T1000 (cell line): ENCODE measurements at regions not wholly inside any gene's neighbourhood (a gene's known extent, or its start where the extent isn't known, plus 50 kb on each side); places are given as distances from the start of the nearest gene placed in this dataset.
"Not testable (repeated sequence)": the region's sequence is repeated elsewhere in the genome, so short reads cannot be mapped to it uniquely, and the experiment has no call there.

Experiments
- DNase-seq: peaks from one replicate; lab custom pipeline; 2025; ENCODE audit warnings: mixed read lengths; lab: John Stamatoyannopoulos, UW

DNA sequence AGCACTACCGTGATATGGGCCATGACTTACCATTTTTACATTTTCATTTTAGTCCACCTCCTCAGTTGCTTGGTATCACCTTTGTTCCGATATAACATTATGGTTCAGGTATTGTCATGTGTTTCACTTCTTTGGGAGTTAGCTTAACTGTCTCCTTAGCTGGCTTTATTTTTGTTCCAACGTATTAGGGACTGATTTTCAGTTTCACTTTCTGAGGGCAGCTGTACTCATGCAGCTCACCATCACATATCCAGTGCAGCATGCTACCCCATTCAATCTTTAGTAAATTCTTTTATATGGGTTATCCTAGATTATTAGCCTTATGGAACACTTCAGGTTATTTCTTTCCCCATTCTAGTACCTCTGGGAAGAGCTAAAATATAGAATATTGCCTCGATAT, 362.2 kb upstream of the IRAK1BP1 start:
- DNase-seq, result no peak

GRCh38 chr6:78511009-78511408, 356.3 kb upstream of the IRAK1BP1 start:
- DNase-seq, result no peak

DNA sequence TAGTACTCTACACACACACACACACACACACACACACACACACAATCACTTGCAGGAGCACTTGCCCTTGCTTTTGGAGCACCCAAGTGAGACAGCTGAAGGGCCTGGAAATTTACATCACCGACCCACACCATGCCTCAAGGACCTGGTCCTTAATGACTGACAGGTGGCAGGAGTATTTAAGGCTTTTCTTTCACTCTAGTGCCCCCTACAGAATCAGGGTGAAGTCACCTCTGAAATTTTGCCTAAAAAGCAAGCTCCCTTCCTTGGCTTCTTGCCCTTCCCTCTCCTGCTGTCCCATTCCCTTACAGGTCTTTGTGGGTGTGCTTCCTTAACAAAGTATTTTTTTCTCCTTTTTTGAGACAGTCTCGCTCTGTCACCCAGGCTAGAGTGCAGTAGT, 353.5 kb upstream of the IRAK1BP1 start:
- DNase-seq, result no peak

DNA sequence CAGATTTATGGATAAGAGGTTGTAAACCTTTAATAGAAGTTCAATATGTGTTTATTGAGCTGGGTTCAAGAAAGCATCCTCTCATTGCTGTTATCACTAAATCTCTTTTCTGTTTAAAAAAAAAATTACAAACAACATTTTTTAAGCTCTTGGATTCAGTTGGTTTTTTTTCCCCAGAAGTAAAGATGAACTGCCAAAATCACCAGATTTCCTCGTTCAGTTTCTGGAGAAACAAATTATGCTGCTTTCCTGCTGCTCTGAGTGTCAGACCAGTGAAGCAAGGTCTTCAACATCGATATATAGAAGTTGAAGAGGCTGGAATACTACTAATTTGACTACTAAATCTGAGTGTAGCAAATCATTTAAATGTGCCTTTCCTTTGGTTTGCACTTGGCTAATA, 352.1 kb upstream of the IRAK1BP1 start:
- no peak for DNase-seq

- no peak for DNase-seq
These were observed 350.0 kb upstream of the IRAK1BP1 start for GRCh38 chr6:78517399-78517798.

GRCh38 chr6:78523622-78524021, 343.7 kb upstream of the IRAK1BP1 start:
- no peak for DNase-seq

- DNase-seq, result no peak
These were observed 341.4 kb upstream of the IRAK1BP1 start for GRCh38 chr6:78525976-78526375.

GRCh38 chr6:78526432-78526831, 340.9 kb upstream of the IRAK1BP1 start:
- DNase-seq, result no peak

DNA sequence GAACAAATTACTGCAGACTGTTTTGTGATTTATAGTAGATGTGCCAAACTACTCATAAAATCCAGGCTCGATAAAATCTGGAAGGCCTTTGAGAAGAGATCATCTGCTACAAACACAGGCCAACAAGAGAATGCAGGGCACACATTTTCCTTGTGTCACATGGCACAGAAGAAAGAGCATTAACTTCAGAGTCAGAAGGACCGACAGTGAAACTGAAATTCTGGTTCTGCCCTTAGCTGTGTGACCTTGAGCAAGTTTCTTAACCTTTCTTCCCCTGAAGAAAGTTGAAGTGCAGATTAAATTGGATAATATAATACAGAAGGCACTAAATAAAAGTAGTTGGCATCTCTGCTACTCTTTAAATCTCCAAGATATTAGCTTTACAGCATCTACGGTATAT, 338.4 kb upstream of the IRAK1BP1 start:
- DNase-seq, result no peak

DNA sequence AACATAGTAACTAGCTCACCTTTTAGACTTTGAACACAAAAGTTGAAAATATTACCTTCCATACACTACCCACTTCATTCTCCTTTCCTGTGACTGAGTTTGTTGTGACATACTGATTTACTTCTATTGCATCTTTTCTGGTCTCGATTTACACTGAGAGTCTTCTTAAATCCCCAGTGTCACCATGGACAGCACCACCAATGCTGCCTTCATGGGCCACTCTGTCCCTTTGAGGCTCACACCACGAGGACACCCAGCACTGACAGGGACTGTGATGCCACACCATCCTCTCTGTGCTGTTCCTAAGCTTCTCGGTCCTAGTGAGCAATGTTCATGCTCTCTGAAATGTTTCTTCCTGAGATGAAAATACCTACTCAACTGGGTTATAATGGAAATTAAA, 337.1 kb upstream of the IRAK1BP1 start:
- DNase-seq, result no peak

DNA sequence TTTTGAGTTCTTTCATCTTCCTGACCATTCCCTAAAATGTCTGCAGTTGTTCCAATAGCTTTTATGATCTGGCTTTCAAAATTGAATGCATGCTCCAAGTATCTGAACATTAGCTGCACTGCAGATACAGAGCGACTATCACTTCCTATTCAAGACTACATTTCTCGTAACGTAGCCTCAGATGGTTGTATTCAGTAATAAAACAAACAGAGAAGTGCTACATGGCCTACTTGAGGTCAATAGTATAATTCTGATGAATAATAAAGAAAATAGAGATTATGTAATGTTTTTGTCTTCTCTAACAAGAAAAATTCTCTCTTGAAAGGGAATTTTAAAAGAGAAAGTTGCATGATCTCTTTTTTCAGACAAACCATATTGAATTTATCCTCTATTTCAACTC, 333.9 kb upstream of the IRAK1BP1 start:
- no peak for DNase-seq

DNA sequence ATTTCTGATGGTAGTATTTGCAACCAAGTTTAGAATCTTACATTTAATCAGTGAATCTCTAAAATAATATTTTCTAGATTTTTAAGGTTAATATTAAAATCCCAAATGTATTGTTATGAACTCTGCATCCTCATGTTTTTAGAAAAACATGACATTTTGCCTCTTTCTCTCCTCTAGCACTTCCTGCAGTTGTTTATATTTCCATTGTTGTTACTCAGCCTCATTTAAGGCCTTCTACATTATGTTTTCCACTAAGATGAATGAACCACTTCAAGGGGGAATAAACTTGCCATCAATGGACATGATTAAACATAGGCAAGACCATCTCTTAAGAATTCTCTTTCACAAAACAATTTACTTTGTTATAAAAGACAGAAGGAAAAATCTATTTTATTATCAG, 333.5 kb upstream of the IRAK1BP1 start:
- DNase-seq, result no peak

DNA sequence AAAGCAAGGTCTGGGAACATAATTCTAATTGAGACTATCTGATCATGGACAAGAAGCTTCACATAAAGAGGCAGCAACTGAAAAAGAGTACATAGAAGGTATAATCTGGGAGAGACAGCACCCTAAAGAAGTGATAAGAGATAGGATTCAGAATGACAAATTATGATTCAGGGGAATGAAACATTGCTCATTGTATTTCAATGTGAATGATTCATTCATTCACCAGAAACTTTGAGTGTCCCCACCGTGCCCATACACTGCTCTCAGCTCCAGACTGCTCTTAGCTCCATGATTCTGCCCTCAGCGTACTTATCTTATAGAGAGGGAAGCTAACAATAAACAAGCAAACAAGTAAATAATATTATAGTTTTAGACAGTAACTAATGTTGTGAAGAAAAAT, 329.3 kb upstream of the IRAK1BP1 start:
- no peak for DNase-seq

DNA sequence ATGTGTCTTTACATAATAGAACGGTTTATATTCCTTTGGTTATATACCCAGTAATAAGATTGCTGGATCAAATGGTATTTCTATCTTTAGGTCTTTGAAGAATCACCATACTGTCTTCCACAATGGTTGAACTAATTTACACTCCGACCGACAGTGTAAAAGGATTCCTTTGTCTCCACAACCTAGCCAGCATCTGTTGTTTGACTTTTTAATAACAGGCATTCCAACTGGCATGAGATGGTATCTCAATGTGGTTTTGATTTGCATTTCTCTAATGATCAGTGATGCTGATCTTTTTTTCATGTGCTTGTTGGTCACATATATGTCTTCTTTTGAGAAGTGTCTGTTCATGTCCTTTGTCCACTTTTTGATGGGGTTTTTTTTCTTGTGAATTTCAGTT, 319.7 kb upstream of the IRAK1BP1 start:
- DNase-seq, result not testable (repeated sequence)

DNA sequence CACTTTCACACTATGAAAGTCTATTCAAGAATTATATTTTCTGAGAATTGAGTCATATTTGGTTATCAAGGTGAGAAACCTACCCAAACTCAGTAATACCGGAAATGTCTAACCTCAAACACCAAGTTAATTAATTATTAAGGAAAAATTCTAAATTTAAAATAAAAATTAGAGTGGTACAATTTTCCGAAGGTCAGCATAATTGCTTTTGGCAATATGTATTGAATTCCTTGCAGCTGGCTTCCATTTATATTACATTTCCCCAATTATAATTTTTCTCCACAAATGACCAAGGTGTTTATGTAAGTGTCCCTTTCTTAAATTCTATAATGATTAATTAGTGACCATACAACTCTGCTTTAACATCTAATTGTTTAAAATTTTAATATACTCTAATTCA, 316.0 kb upstream of the IRAK1BP1 start:
- no peak for DNase-seq

DNA sequence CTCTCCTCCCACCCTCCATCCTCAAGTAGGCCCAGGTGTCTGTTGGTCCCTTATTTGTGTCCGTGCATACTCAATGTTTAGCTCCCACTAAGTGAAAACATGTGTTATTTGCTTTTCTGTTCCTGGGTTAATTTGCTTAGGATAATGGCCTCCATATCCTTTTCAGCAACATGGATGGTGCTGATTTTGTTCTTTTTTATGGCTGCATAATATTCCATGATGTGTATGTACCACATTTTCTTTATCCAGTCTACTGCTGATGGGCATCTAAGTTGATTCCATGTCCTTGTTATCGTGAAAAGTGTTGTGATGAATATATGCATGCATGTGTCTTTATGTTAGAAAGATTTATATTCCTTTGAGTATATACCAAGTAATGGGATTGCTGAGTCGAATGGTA, 314.9 kb upstream of the IRAK1BP1 start:
- DNase-seq, result no peak

DNA sequence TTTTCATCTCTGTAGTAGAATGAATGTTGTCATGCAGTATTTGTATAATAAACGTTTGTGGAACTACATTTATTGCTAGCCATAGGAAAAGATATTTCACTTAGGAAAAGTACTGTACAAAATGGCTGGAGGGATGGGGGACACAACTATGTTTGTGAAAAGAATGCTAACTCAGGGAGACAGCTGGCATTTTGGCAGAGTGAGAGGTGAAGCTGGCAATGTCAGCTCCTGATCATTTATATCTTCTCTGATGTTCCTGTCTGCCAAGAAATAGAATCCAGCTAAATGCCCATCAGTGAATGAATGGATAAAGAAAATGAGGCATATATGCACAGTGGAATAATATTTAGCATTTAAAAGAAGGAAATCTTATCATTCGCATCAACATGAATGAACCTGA, 313.0 kb upstream of the IRAK1BP1 start:
- DNase-seq, result no peak

GRCh38 chr6:78559056-78559455, 308.3 kb upstream of the IRAK1BP1 start:
- no peak for DNase-seq

- DNase-seq, result no peak
These were observed 306.3 kb upstream of the IRAK1BP1 start for GRCh38 chr6:78561015-78561414.

- DNase-seq, result no peak
These were observed 301.4 kb upstream of the IRAK1BP1 start for GRCh38 chr6:78565997-78566396.

GRCh38 chr6:78570044-78570443, 297.3 kb upstream of the IRAK1BP1 start:
- no peak for DNase-seq

DNA sequence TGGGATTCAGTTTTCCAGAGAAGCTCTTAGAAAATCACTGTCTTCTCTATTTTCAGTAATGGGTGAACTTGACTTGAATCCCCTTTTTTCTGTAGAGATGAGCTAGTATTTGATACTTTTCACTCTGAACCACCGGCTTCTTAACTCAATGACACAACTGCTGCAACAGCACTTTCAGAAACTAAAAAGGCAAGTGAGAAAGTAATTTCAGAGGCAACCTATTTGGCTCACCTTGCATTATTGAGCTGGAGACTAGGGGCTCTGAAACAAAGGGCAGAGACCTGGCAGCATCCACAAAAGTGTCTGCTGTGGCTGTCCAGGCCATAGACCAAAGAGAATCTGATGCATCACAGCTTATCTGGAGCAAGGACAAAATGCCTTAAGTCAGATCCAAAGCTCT, 289.8 kb upstream of the IRAK1BP1 start:
- DNase-seq, result no peak

DNA sequence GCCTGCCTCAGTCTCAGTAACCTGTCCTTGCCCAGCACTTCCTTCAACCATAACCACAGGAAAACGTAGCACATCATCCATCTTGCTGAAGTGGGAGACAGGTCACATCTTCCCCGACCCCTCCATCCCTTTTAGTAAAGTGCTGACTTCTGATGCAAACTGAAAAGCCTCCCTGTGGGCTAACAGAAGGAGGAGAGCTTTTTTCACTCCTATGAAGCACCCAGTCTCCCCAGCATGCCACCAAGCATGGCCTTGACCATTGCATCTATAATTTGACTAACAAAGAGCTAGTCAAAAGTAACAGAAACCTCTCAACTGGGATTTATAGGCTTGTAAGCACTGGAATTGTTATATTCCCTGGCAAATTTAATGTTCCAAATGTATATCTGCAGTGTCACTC, 288.9 kb upstream of the IRAK1BP1 start:
- DNase-seq, result no peak

DNA sequence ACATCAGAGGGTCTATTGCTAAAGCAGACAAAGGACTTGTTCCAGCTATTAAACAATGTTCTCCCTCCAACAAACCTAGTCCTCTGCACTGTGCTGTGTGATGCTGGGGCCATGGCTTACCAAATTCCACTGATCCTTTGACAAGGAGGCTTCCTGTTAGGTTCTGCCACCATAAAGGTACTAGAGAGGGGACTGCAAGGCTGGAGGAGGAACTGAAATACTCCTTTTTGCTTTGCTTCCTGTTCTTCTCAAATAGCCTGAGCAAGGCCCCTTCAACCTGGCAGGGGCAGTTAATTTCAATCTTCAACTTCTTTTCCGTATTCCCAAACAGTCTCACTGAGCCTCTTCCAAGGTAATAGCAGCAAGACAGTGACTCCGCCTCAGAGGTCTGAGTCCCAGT, 286.4 kb upstream of the IRAK1BP1 start:
- DNase-seq, result no peak

- DNase-seq, result no peak
These were observed 284.3 kb upstream of the IRAK1BP1 start for GRCh38 chr6:78583079-78583478.
